Sigmoid colon (tissue), 6 donors: ENCODE measurements at regions not wholly inside any gene's neighbourhood (a gene's known extent, or its start where the extent isn't known, plus 50 kb on each side); places are given as distances from the start of the nearest gene placed in this dataset.

Experiments
- DNase-seq: peaks from one replicate; pipeline ENCODE4 v3.0.0-alpha.2; 2019
- H3K27ac ChIP-seq, 4 donors: fragments of 200-600 bp; sonication (generic); one replicate each; pipeline ENCODE4 v1.5.1; 2016 to 2019; ENCODE audit warnings: mild to moderate bottlenecking in 1 of 4
- H3K27me3 ChIP-seq, 3 donors: fragments of 200-600 bp; sonication (generic); one replicate each; pipeline ENCODE4 v1.5.1; 2019; ENCODE audit warnings: mild to moderate bottlenecking in 1 of 3
- H3K36me3 ChIP-seq, 4 donors: fragments of 200-600 bp; sonication (generic); one replicate each; pipeline ENCODE4 v1.5.1; 2016 to 2019
- H3K4me1 ChIP-seq, 4 donors: fragments of 200-600 bp; sonication (generic); one replicate each; pipeline ENCODE4 v1.5.1; 2017 to 2019
- H3K4me3 ChIP-seq, 4 donors: fragments of 200-600 bp; sonication (generic); one replicate each; pipeline ENCODE4 v1.5.1; 2017 to 2019; ENCODE audit warnings: mild to moderate bottlenecking in 2 of 4, moderate library complexity in 1 of 4
- H3K9me3 ChIP-seq, 4 donors: fragments of 200-600 bp in 3 of 4; sonication (generic) in 3 of 4; one replicate each; pipeline versions ENCODE4 v1.5.1 to v1.6.1; 2013 to 2019
- CTCF ChIP-seq, 4 experiments: fragments of 450-650 bp in 3 of 4; fragments of 200-600 bp in 1 of 4; IDR thresholded peaks; one replicate each; pipeline ENCODE4 v1.5.1; 2016 to 2019; ENCODE audit warnings: antibody characterized with exemption in 4 of 4, mild to moderate bottlenecking in 3 of 4, moderate library complexity in 2 of 4
- EP300 ChIP-seq, 4 donors: sonication (generic); formaldehyde crosslinking; IDR thresholded peaks; one replicate each; pipeline ENCODE4 v1.6.1; 2017; ENCODE audit warnings: antibody characterized with exemption in 4 of 4
- POLR2A ChIP-seq, 2 donors: fragments of 450-650 bp; IDR thresholded peaks; one replicate each; pipeline ENCODE4 v1.6.1; 2016; ENCODE audit warnings: antibody characterized with exemption in 2 of 2, mild to moderate bottlenecking in 2 of 2, moderate library complexity in 2 of 2
- POLR2AphosphoS5 ChIP-seq, 4 donors: sonication (generic); formaldehyde crosslinking; IDR thresholded peaks; one replicate each; pipeline ENCODE4 v1.6.1; 2017; ENCODE audit warnings: antibody characterized with exemption in 4 of 4
- WGBS, 2 donors: extraction: QIAGEN DNeasy Blood & Tissue Kit; methylation state at CpG; one replicate each; pipeline ENCODE4 v1.1.7; 2013; 5-methylcytosine and 5-hydroxymethylcytosine counted together
- intact Hi-C: fragments of 100-400 bp; cut with DNase I; formaldehyde crosslinking; loops from one replicate; pipeline ENCODE4 v1.15.1; 2023
- donor health status: healthy with polysubstance abuse.
- donor health status: healthy.

- Histone ChIP-seq H3K9me3 (peaks cover 0 to 2% (median 0%) of the 10 kb centered on the region in 4 donors), H3K4me1 (no peaks in the 10 kb centered on the region), H3K36me3 (no peaks in the 10 kb centered on the region), H3K4me3 (no peak overlapping the region), H3K27ac (no peak overlapping the region), H3K27me3 (no peaks in the 10 kb centered on the region)
- intact Hi-C loops: no loop called here
- no peak for DNase-seq
- TF ChIP-seq EP300 (IDR thresholded peaks at IDR 0.05): no peak
Observed at GRCh38 chr7:54907981-54908380, 110.8 kb upstream of the EGFR start.

- no peak for DNase-seq
- Histone ChIP-seq H3K27me3 (no peaks in the 10 kb centered on the region), H3K27ac (no peak overlapping the region), H3K4me1 (no peaks in the 10 kb centered on the region), H3K36me3 (no peaks in the 10 kb centered on the region), H3K4me3 (no peak overlapping the region), H3K9me3 (peaks cover 0 to 2% (median 0%) of the 10 kb centered on the region in 4 donors)
- intact Hi-C loops: no loop called here
- 90 to 92% methylated on average over 2 of the region's 2 CpGs for WGBS, 2 donors
- no peak for TF ChIP-seq CTCF (IDR thresholded peaks at IDR 0.05)
- no peak for TF ChIP-seq EP300 (IDR thresholded peaks at IDR 0.05)
- TF ChIP-seq POLR2AphosphoS5 (IDR thresholded peaks at IDR 0.05): no peak
Observed at GRCh38 chr7:54908760-54909438, 109.9 kb upstream of the EGFR start.

GRCh38 chr7:54915870-54916598, 102.8 kb upstream of the EGFR start:
- Histone ChIP-seq H3K27me3 (no peaks in the 10 kb centered on the region), H3K36me3 (no peaks in the 10 kb centered on the region), H3K4me3 (no peak overlapping the region), H3K4me1 (peaks cover 0 to 5% (median 0%) of the 10 kb centered on the region in 4 donors), H3K9me3 (no peaks in the 10 kb centered on the region), H3K27ac (no peak overlapping the region)
- DNase-seq: no peak
- 56 to 84% methylated on average over 8 of the region's 8 CpGs for WGBS, 2 donors
- no peak for TF ChIP-seq POLR2AphosphoS5 (IDR thresholded peaks at IDR 0.05)
- TF ChIP-seq POLR2A (IDR thresholded peaks at IDR 0.05): no peak
- no peak for TF ChIP-seq CTCF (IDR thresholded peaks at IDR 0.05)
- TF ChIP-seq EP300 (IDR thresholded peaks at IDR 0.05): no peak
- intact Hi-C loops: no loop called here

- Histone ChIP-seq H3K9me3 (no peaks in the 10 kb centered on the region), H3K27ac (no peak overlapping the region), H3K27me3 (no peaks in the 10 kb centered on the region), H3K36me3 (no peaks in the 10 kb centered on the region), H3K4me3 (no peak overlapping the region), H3K4me1 (peaks cover 0 to 12% (median 0%) of the 10 kb centered on the region in 4 donors)
- intact Hi-C loops: no loop called here
- DNase-seq: no peak
- no peak for TF ChIP-seq POLR2AphosphoS5 (IDR thresholded peaks at IDR 0.05)
- no peak for TF ChIP-seq POLR2A (IDR thresholded peaks at IDR 0.05)
- TF ChIP-seq CTCF (IDR thresholded peaks at IDR 0.05): no peak
- 78 to 83% methylated on average over 5 of the region's 5 CpGs for WGBS, 2 donors
Observed at GRCh38 chr7:54917613-54918391, 101.0 kb upstream of the EGFR start.

GRCh38 chr7:54921116-54921515, 97.7 kb upstream of the EGFR start:
- peaks cover 0 to 12% (median 0%) of the 10 kb centered on the region in 4 donors for H3K4me1 ChIP-seq
- DNase-seq: no peak
- intact Hi-C loops: no loop called here

More at GRCh38 chr7:54921116-54921515, 97.7 kb upstream of the EGFR start:
- Histone ChIP-seq H3K4me3 (no peak overlapping the region), H3K36me3 (no peaks in the 10 kb centered on the region), H3K9me3 (no peaks in the 10 kb centered on the region), H3K27ac (no peak overlapping the region), H3K27me3 (no peaks in the 10 kb centered on the region)
- WGBS, 2 donors: 79 to 92% methylated on average over 3 of the region's 3 CpGs
- TF ChIP-seq POLR2A (IDR thresholded peaks at IDR 0.05) (no peak), EP300 (IDR thresholded peaks at IDR 0.05) (no peak), POLR2AphosphoS5 (IDR thresholded peaks at IDR 0.05) (no peak), CTCF (IDR thresholded peaks at IDR 0.05) (no peak)
